ENCODE measurements at regions not wholly inside any gene's neighbourhood (a gene's known extent, or its start where the extent isn't known, plus 50 kb on each side); places are given as distances from the start of the nearest gene placed in this dataset.

DNA sequence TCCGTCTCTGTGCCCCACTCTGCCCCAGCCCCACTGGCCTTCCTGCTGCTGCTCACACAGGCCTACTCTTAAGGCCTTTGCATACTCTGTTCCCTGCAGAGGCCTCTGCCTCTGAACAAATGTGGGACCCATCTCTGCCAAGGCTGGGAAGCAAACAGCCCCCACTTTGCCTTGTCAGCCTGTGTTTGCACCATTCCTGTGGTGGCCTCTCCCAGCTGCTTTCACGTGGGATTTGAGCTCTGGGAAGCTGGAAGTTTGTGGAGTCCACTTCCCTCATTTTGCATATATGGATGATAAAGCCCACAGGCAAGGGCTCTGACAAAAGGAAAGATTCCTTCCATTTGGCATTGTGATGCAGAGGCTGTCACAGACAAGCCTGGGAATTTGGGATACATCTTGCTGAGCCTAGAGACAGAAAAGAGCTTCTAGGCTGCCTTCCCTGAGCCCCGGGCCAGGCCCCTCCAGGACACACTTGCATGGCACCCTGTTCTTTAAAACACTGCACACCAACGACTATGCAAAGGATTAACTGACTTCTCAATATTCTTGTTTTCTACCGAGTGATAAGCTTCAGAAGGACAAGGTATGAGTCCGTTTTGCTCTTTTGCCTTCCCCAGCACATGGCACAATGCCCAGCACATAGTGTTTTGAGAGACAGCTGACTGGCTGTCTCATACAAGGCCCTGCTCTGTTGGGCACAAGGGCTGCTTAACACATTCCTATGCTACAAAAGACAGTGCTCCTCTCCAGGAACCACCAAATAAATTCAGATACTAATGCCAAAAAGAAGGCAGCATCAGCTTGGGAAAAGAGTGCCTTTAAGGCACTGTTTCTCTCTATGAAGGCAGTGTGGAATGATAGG, 120.7 kb upstream of the TOPAZ1 start:
- Mint-ChIP-seq H3K27me3 (ENCODE audit: low read depth) (peaks cover 9% of the 10 kb centered on the region), H3K36me3 (ENCODE audit: low read depth) (no peaks in the 10 kb centered on the region)

DNA sequence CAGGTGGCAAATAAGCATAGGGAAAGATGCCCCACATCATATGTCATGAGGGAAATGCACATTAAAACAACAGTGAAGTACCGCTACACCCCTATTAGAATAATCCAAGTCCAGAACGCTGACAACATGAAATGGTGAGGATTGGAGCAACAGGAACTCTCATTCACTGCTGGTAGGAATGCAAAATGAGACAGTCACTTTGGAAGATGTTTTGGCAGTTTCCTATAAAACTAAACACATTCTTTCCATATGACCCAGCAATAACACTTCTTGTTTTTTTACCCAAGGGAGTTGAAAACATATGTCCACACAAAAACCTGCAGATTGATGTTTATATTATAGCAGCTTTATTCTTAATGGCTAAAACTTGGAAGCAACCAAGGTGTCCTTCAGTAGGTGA, 116.4 kb upstream of the TOPAZ1 start:
- H3K36me3 Mint-ChIP-seq (ENCODE audit: low read depth), result no peaks in the 10 kb centered on the region
- peaks cover 18% of the 10 kb centered on the region for H3K4me1 Mint-ChIP-seq
- H3K27me3 Mint-ChIP-seq (ENCODE audit: low read depth), result peaks cover 5% of the 10 kb centered on the region
- no peak overlapping the region for H3K27ac Mint-ChIP-seq
- no peaks in the 10 kb centered on the region for H3K9me3 Mint-ChIP-seq
- TF ChIP-seq, protein P1, sequence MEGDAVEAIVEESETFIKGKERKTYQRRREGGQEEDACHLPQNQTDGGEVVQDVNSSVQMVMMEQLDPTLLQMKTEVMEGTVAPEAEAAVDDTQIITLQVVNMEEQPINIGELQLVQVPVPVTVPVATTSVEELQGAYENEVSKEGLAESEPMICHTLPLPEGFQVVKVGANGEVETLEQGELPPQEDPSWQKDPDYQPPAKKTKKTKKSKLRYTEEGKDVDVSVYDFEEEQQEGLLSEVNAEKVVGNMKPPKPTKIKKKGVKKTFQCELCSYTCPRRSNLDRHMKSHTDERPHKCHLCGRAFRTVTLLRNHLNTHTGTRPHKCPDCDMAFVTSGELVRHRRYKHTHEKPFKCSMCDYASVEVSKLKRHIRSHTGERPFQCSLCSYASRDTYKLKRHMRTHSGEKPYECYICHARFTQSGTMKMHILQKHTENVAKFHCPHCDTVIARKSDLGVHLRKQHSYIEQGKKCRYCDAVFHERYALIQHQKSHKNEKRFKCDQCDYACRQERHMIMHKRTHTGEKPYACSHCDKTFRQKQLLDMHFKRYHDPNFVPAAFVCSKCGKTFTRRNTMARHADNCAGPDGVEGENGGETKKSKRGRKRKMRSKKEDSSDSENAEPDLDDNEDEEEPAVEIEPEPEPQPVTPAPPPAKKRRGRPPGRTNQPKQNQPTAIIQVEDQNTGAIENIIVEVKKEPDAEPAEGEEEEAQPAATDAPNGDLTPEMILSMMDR (IDR thresholded peaks at IDR 0.05; ENCODE audit: unreplicated experiment in 3 of 3), result no peak
- H3K4me3 Mint-ChIP-seq, result no peak overlapping the region

More for the DNA sequence above, 120.7 kb upstream of the TOPAZ1 start:
- Mint-ChIP-seq H3K27ac (peak overlapping the region in 1 of 3 experiments; percentile 2), H3K9me3 (no peaks in the 10 kb centered on the region), H3K4me1 (peaks cover 31% of the 10 kb centered on the region), H3K4me3 (no peak overlapping the region)
- TF ChIP-seq, protein P1 (IDR thresholded peaks at IDR 0.05; ENCODE audit: unreplicated experiment in 3 of 3), result no peak

DNA sequence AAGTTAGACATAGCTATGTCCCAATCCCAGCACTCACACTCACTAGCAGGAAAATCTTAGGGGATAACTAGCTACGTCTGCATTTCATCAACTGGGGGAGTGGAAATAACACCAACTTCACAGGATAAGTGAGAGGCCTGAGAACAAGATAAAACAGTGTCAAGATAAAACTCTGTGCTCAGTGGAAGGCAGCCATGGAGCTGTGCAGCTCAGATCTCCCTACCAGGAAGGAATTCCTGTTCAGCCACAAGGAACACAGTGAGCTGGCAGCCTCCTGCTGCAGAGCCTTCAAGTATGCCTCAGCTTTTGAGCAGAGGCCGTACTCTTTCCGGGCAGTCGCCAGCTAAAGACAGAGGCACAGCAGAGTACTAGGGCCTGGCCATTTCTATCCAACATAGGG, 115.8 kb upstream of the TOPAZ1 start:
- Mint-ChIP-seq H3K9me3 (no peaks in the 10 kb centered on the region), H3K4me1 (peaks cover 14% of the 10 kb centered on the region), H3K36me3 (ENCODE audit: low read depth) (no peaks in the 10 kb centered on the region), H3K27ac (no peak overlapping the region), H3K4me3 (no peak overlapping the region), H3K27me3 (ENCODE audit: low read depth) (peaks cover 6% of the 10 kb centered on the region)
- TF ChIP-seq, protein P1 (IDR thresholded peaks at IDR 0.05; ENCODE audit: unreplicated experiment in 3 of 3), result no peak

DNA sequence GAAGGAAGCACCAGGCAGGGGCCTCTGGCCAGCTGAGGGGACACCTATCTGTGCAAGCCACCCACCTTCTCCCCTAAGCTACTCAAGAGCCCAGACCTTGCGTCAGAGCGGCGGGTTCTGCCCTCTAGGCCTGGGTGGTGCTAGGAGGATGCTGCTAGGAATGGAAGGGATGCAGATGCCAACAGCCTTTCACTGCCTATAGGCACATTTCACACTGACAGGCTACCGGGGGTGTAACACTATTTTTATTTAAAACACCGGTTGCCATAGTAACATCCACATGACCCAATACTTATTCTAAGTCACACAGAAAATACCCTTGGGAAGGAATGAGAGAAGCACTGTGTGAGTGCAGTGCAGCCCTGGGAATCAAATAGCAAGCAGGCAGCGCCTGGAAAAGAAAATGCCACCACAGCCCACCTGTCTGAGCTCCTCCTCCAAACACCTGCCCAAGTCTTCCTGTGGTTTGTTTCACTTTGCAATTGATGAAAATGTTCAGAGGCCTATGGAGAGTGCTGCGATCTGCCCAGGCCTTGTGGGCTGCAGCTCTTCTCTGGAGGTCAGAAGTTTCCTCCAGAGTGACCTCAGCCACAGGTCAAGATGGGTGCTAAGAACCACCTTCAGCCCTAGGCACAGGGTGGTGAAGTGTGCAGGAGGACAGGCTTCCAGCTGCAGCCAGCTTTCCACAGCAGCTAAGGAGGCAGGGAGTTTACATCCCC, 113.5 kb upstream of the TOPAZ1 start:
- Mint-ChIP-seq H3K36me3 (ENCODE audit: low read depth) (no peaks in the 10 kb centered on the region), H3K27ac (no peak overlapping the region), H3K27me3 (ENCODE audit: low read depth) (peaks cover 19% of the 10 kb centered on the region), H3K4me3 (no peak overlapping the region), H3K9me3 (no peaks in the 10 kb centered on the region), H3K4me1 (peaks cover 5% of the 10 kb centered on the region)
- TF ChIP-seq, protein P1 (IDR thresholded peaks at IDR 0.05; ENCODE audit: unreplicated experiment in 3 of 3), result no peak

DNA sequence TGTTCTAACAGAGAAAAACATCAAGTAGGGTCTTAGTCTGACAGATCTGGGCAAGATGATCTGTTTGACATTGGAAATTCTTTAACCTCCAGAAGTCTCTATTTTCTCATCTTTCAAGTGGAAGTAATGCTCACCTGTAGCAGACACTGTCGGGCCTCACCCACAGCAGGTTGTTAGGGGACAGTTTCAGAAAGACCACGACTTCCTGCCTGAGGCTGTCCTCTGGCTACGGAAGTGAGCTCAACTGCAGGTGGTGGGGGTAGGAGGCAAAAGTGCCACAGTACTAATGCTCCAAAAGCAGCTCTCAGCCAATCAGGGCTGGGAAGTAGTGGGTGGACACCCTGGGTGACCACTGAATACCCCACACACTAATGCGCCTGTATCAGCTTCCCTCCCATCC, 111.4 kb upstream of the TOPAZ1 start:
- Mint-ChIP-seq H3K4me3 (no peak overlapping the region), H3K36me3 (ENCODE audit: low read depth) (no peaks in the 10 kb centered on the region), H3K4me1 (peaks cover 5% of the 10 kb centered on the region), H3K9me3 (no peaks in the 10 kb centered on the region), H3K27ac (no peak overlapping the region), H3K27me3 (ENCODE audit: low read depth) (peaks cover 35% of the 10 kb centered on the region)
- TF ChIP-seq, protein P1 (IDR thresholded peaks at IDR 0.05; ENCODE audit: unreplicated experiment in 3 of 3), result no peak
